Breast epithelium (tissue), 4 donors: ENCODE measurements at regions not wholly inside any gene's neighbourhood (a gene's known extent, or its start where the extent isn't known, plus 50 kb on each side); places are given as distances from the start of the nearest gene placed in this dataset.

Experiments
- DNase-seq, 2 donors: peaks; one replicate each; pipeline ENCODE4 v3.0.0-alpha.2; 2019; ENCODE audit warnings: low spot score in 2 of 2
- H3K27ac ChIP-seq, 2 donors: fragments of 200-600 bp; sonication (generic) in 1 of 2; one replicate each; pipeline ENCODE4 v1.5.1; 2016 to 2019; ENCODE audit warnings: mild to moderate bottlenecking in 1 of 2
- H3K27me3 ChIP-seq, 2 donors: fragments of 200-600 bp; sonication (generic) in 1 of 2; one replicate each; pipeline versions ENCODE4 v1.5.1 to v1.6.0; 2017 to 2019; ENCODE audit warnings: control low read depth in 1 of 2, mild to moderate bottlenecking in 1 of 2
- H3K36me3 ChIP-seq: fragments of 200-600 bp; one replicate; pipeline ENCODE4 v1.5.1; 2019
- H3K4me1 ChIP-seq, 2 donors: fragments of 200-600 bp; sonication (generic); one replicate each; pipeline ENCODE4 v1.5.1; 2016 to 2019; ENCODE audit warnings: control low read depth in 1 of 2
- H3K4me3 ChIP-seq, 3 donors: fragments of 200-600 bp; sonication (generic); 1 replicate in 2 of 3; 2 replicates in 1 of 3; pipeline ENCODE4 v1.5.1; 2016 to 2019; ENCODE audit warnings: mild to moderate bottlenecking in 3 of 3, moderate library complexity in 2 of 3
- H3K9me3 ChIP-seq, 2 donors: fragments of 200-600 bp; sonication (generic) in 1 of 2; one replicate each; pipeline ENCODE4 v1.5.1; 2016 to 2019; ENCODE audit warnings: control low read depth in 1 of 2
- POLR2A ChIP-seq: fragments of 450-650 bp; IDR thresholded peaks from one replicate; pipeline ENCODE4 v1.6.1; 2016; ENCODE audit warnings: antibody characterized with exemption, mild to moderate bottlenecking, moderate library complexity
- POLR2AphosphoS5 ChIP-seq, 3 donors: sonication (generic); formaldehyde crosslinking; IDR thresholded peaks; one replicate each; pipeline ENCODE4 v1.6.1; 2017; ENCODE audit warnings: antibody characterized with exemption in 3 of 3
- intact Hi-C: fragments of 100-400 bp; cut with DNase I; formaldehyde crosslinking; loops from one replicate; pipeline ENCODE4 v1.15.1; 2023; ENCODE audit warnings: low total_unique reads
- TF ChIP-seq, protein P1 (sequence below), 3 donors: fragments of 450-650 bp; IDR thresholded peaks; one replicate each; pipeline ENCODE4 v1.5.1; 2016 to 2017; ENCODE audit warnings: antibody characterized with exemption in 3 of 3, mild to moderate bottlenecking in 3 of 3, moderate library complexity in 3 of 3

DNA sequence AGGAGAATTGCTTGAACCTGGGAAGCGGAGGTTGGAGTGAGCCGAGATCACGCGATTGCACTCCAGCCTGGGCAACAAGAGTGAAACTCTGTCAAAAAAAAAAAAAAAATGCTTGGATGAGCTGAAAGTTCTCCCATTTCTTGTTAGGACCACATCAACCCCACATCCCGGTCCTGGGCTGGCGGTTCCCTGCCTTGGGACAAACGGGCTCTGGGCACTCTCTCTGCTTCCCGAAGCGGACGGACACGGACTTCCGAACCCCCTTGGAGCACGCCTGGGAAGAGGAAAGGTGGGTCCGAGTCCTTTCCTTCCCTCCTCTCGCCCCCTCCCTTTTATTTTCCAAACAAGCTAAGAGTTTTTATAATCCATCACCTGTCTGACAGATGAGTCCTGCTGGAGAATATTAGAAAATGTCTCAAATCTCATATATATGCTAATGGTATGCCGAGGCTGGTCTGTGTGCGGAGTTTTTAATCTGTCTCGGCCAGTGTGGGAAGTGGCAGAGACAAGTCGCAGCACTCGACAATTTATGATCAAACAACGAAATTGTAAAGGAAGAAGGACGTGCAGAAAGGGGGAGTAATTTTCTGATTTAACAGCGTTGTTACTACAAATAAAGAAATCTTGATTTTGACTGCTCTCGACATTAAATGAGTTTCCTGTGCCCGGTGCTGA is 257.9 kb upstream of the IRX4 start:
- intact Hi-C loops = no loop called here
- H3K27ac ChIP-seq = no peak overlapping the region

DNA sequence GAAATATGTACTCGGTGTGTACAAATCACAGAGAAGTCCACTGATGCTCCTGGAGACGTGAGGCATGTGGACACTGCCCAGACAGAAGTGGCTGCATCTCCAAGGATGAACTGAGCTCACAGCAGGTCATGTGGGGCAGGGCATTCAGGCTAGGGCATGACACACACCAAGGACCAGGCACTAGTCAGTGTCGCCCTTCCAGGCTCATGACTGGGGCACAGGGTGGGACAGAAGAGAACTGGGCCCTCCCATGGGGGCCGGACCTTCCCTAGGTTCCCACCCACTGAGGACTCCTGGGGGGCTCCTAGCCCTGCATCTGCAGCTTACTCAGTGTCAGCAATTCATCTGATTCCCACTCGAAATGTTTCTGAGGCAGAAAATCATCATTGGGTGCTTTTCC is 256.8 kb upstream of the IRX4 start:
- H3K9me3 ChIP-seq = peaks cover under 1 to 6% of the 10 kb centered on the region in 2 donors
- intact Hi-C loops = no loop called here
- TF ChIP-seq, protein P1, sequence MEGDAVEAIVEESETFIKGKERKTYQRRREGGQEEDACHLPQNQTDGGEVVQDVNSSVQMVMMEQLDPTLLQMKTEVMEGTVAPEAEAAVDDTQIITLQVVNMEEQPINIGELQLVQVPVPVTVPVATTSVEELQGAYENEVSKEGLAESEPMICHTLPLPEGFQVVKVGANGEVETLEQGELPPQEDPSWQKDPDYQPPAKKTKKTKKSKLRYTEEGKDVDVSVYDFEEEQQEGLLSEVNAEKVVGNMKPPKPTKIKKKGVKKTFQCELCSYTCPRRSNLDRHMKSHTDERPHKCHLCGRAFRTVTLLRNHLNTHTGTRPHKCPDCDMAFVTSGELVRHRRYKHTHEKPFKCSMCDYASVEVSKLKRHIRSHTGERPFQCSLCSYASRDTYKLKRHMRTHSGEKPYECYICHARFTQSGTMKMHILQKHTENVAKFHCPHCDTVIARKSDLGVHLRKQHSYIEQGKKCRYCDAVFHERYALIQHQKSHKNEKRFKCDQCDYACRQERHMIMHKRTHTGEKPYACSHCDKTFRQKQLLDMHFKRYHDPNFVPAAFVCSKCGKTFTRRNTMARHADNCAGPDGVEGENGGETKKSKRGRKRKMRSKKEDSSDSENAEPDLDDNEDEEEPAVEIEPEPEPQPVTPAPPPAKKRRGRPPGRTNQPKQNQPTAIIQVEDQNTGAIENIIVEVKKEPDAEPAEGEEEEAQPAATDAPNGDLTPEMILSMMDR (IDR thresholded peaks at IDR 0.05) = no peak
- TF ChIP-seq POLR2A = no peak
- TF ChIP-seq POLR2AphosphoS5 (IDR thresholded peaks at IDR 0.05) = no peak
- no peaks in the 10 kb centered on the region for H3K4me1 ChIP-seq
- H3K36me3 ChIP-seq = no peaks in the 10 kb centered on the region
- H3K27me3 ChIP-seq = peaks cover 0 to 21% of the 10 kb centered on the region in 2 donors
- no peak for DNase-seq
- H3K4me3 ChIP-seq = no peak overlapping the region
- H3K27ac ChIP-seq = no peak overlapping the region

More for the DNA sequence above, 257.9 kb upstream of the IRX4 start:
- Histone ChIP-seq H3K9me3 (peaks cover 3 to 9% of the 10 kb centered on the region in 2 donors), H3K36me3 (no peaks in the 10 kb centered on the region), H3K4me3 (no peak overlapping the region), H3K27me3 (peaks cover 0 to 21% of the 10 kb centered on the region in 2 donors), H3K4me1 (no peaks in the 10 kb centered on the region)
- no peak for DNase-seq
- TF ChIP-seq, protein P1 (IDR thresholded peaks at IDR 0.05) = no peak
- no peak for TF ChIP-seq POLR2AphosphoS5 (IDR thresholded peaks at IDR 0.05)
- no peak for TF ChIP-seq POLR2A

DNA sequence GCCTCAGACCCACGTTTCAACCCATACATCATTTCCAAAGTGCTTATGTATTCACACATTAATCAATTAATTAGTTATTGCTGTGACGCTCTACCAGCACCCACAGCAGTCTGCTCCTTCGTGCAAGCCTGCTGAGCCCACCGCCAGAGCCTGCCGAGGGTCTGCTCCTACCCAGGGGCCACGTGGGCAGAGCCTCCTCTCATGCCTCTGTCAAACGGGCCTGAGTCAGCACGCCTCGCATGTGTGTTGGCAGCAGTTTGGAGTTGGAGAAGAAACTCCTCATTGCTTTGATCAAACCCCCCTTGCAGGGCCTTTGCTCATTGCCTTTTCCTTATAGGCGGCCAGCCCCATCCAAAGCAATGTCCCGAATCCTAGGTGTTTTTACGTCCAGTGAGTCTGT is 256.2 kb upstream of the IRX4 start:
- DNase-seq = no peak
- Histone ChIP-seq H3K36me3 (no peaks in the 10 kb centered on the region), H3K27ac (no peak overlapping the region), H3K4me1 (no peaks in the 10 kb centered on the region), H3K4me3 (no peak overlapping the region), H3K9me3 (peaks cover 0 to 2% of the 10 kb centered on the region in 2 donors), H3K27me3 (peaks cover 0 to 21% of the 10 kb centered on the region in 2 donors)
- intact Hi-C loops = no loop called here
- TF ChIP-seq POLR2A (no peak), POLR2AphosphoS5 (IDR thresholded peaks at IDR 0.05) (no peak)
- TF ChIP-seq, protein P1 (IDR thresholded peaks at IDR 0.05) = no peak

DNA sequence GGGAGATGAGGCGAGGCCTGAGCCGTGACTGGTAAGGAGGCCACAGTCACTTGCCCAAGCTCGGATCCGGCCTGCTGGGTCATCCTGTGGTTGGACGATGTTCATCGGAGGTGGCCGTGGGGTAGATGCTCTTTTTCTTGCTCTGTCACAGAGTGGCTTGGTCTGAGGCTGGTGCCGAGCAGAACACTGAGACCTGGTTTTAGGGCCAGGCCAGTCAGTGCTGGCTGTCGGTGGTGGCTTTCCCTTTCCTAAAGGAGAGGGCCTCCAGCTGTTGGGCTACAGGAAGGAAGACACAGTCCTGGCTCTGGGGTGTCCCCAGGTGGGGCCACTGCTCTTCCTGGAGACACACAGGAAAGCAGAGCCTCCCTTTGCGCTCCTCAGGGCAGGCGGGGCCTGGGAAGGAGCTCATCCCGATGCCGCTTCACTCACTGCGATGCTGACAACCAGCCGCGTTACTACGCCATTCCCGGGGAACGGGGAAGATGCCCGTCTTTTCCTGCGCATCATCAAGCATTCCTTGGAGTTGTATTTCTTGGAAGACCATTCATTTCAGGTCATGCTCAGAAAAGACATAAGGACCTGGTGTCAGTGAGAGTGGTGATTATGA is 254.8 kb upstream of the IRX4 start:
- no peak for DNase-seq
- H3K36me3 ChIP-seq = no peaks in the 10 kb centered on the region
- TF ChIP-seq POLR2AphosphoS5 (IDR thresholded peaks at IDR 0.05) (no peak), POLR2A (no peak)
- TF ChIP-seq, protein P1 (IDR thresholded peaks at IDR 0.05) = no peak
- no peak overlapping the region for H3K4me3 ChIP-seq
- intact Hi-C loops = no loop called here
- peaks cover 0 to 16% of the 10 kb centered on the region in 2 donors for H3K27me3 ChIP-seq
- no peak overlapping the region for H3K27ac ChIP-seq
- no peaks in the 10 kb centered on the region for H3K4me1 ChIP-seq
- no peaks in the 10 kb centered on the region for H3K9me3 ChIP-seq

DNA sequence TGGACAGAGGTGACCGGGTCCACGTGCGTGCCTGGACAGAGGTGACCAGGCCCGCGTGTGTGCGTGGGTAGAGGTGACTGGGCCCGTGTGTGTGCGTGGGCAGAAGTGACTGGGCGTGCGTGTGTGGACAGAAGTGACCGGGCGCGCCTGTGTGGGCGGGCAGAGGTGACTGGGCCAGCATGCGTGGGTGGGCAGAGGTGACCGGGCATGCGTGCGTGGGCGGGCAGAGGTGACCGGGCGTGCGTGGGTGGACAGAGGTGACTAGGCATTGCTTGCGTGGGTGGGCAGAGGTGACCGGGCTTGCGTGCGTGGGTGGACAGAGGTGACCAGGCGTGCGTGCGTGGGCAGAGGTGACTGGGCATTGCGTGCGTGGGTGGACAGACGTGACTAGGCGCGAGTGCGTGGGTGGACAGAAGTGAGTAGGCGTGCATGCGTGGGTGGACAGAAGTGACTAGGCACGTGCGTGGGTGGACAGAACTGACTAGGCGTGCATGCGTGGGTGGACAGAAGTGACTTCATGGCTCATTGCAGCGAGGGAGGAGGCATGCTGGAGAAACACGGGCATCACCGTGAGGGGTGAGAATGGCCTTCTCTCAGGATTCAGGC is 254.1 kb upstream of the IRX4 start:
- intact Hi-C loops = no loop called here
- no peaks in the 10 kb centered on the region for H3K4me1 ChIP-seq
- no peak overlapping the region for H3K27ac ChIP-seq
- peaks cover 0 to 9% of the 10 kb centered on the region in 2 donors for H3K27me3 ChIP-seq
- TF ChIP-seq POLR2A = no peak
- TF ChIP-seq POLR2AphosphoS5 (IDR thresholded peaks at IDR 0.05) = no peak
- no peak overlapping the region for H3K4me3 ChIP-seq
- H3K36me3 ChIP-seq = no peaks in the 10 kb centered on the region
- no peak for DNase-seq
- no peaks in the 10 kb centered on the region for H3K9me3 ChIP-seq
